LNCaP clone FGC (cell line): ENCODE measurements at regions not wholly inside any gene's neighbourhood (a gene's known extent, or its start where the extent isn't known, plus 50 kb on each side); places are given as distances from the start of the nearest gene placed in this dataset.

Experiments
- DNase-seq: peaks from one replicate; pipeline ENCODE4 v3.0.0-alpha.2; 2011; ENCODE audit warnings: low read depth
- H3K4me3 ChIP-seq: 2 replicates; pipeline ENCODE4 v1.5.1; 2011; ENCODE audit warnings: mild to moderate bottlenecking, low read depth, low read length, control low read depth
- CTCF ChIP-seq: IDR thresholded peaks from 2 replicates; pipeline ENCODE4 v1.5.1; 2012; ENCODE audit warnings: mild to moderate bottlenecking; ENCODE audit not compliant: control insufficient read depth, insufficient read depth; ENCODE audit errors: extremely low read depth

- DNase-seq = no peak
- H3K4me3 ChIP-seq = no peak overlapping the region
- no peak for TF ChIP-seq CTCF
Observed at GRCh38 chr10:9800011-9800410, 1217.7 kb upstream of the CELF2 start.

GRCh38 chr10:9800571-9800970 is 1217.1 kb upstream of the CELF2 start:
- no peak for TF ChIP-seq CTCF
- no peak overlapping the region for H3K4me3 ChIP-seq
- DNase-seq = no peak

- no peak overlapping the region for H3K4me3 ChIP-seq
- DNase-seq = no peak
- TF ChIP-seq CTCF = no peak
Observed at GRCh38 chr10:9807846-9808245, 1209.8 kb upstream of the CELF2 start.

GRCh38 chr10:9811601-9812000 is 1206.1 kb upstream of the CELF2 start:
- no peak for DNase-seq
- no peak overlapping the region for H3K4me3 ChIP-seq
- no peak for TF ChIP-seq CTCF

GRCh38 chr10:9814285-9814864 is 1203.3 kb upstream of the CELF2 start:
- no peak for DNase-seq
- no peak for TF ChIP-seq CTCF
- no peak overlapping the region for H3K4me3 ChIP-seq

- no peak for TF ChIP-seq CTCF
- DNase-seq = no peak
- no peak overlapping the region for H3K4me3 ChIP-seq
Observed at GRCh38 chr10:9819756-9820494, 1197.7 kb upstream of the CELF2 start.
